ENCODE measurements at regions not wholly inside any gene's neighbourhood (a gene's known extent, or its start where the extent isn't known, plus 50 kb on each side); places are given as distances from the start of the nearest gene placed in this dataset.

GRCh38 chr20:24102749-24103333, 114.3 kb upstream of the GGTLC1 start:
- TF ChIP-seq CTCF (IDR thresholded peaks at IDR 0.05) (no peak), POLR2A (IDR thresholded peaks at IDR 0.05) (no peak)

Measured in prostate gland (tissue), 2 donors.